Heart left ventricle (tissue), 13 donors: ENCODE measurements at regions not wholly inside any gene's neighbourhood (a gene's known extent, or its start where the extent isn't known, plus 50 kb on each side); places are given as distances from the start of the nearest gene placed in this dataset.

Source experiments
- CTCF ChIP-seq, 12 donors: fragments of 200-600 bp; sonication (generic) in 4 of 12; IDR thresholded peaks; one replicate each; pipeline versions ENCODE4 v1.5.0 to v1.8.0; 2018 to 2022; ENCODE audit warnings: antibody characterized with exemption in 12 of 12, mild to moderate bottlenecking in 5 of 12
- POLR2A ChIP-seq, 2 donors: fragments of 450-650 bp; IDR thresholded peaks; one replicate each; pipeline ENCODE4 v1.6.1; 2017; ENCODE audit warnings: antibody characterized with exemption in 2 of 2, mild to moderate bottlenecking in 2 of 2, moderate library complexity in 2 of 2
- donor health status: ischemic (EF 13 %, LVEDD 7.1; RV severe dilation, severe dysfunction).
- donor health status: DM: no; HTN: yes; CAD: no.
- donor health status: DM: no; HTN: no; CAD: no.
- donor health status: ischemic (EF 25% LVEDD 6.9; RV normal size, moderate dysfunction).
- donor health status: ischemic (EF 25% LVEDD 5.7; RV mildly dilated, moderate dysfunction).
- donor health status: ischemic (EF 35%, LVEDD 5.7; RV mildly dilated, moderate dysfunction).
- donor health status: nonischemic (EF 11% LVEDD 7.7; RV severe dilation, severe dysfunction).
- donor health status: DM: yes; HTN: yes; CAD: no.
- donor health status: PGD.
- donor health status: ischemic (EF 29% LVEDD 5.4; RV normal size, mild dysfunction).
- donor health status: nonischemic (EF 23%, LVEDD 6.1; RV moderate dilation, normal function).

- TF ChIP-seq CTCF (IDR thresholded peaks at IDR 0.05) (no peak), POLR2A (IDR thresholded peaks at IDR 0.05) (no peak)
Observed at GRCh38 chr17:62888765-62889164, 77.3 kb upstream of the TANC2 start.
